CD4-positive, alpha-beta T cell (primary cell): ENCODE measurements at regions not wholly inside any gene's neighbourhood (a gene's known extent, or its start where the extent isn't known, plus 50 kb on each side); places are given as distances from the start of the nearest gene placed in this dataset.

ENCODE experiments used
- ATAC-seq: fragments of 200-7000 bp; cut with Tn5 transposase; one replicate; pipeline ENCODE4 v1.10.0; 2022; ENCODE audit warnings: mild to moderate bottlenecking; ENCODE audit not compliant: poor library complexity
- CTCF ChIA-PET: fragments of 350-600 bp; sonication (Branson Sonifier 250); formaldehyde crosslinking; loops from one replicate; lab custom pipeline; 2021; ENCODE audit warnings: antibody characterized with exemption, inconsistent platforms; lab: Charles Lee
- POLR2A ChIA-PET: fragments of 350-600 bp; sonication (Branson Sonifier 250); formaldehyde crosslinking; loops from one replicate; lab custom pipeline; 2021; ENCODE audit warnings: antibody characterized with exemption, inconsistent platforms; lab: Charles Lee
- DNase-seq, 14 experiments: peaks; one replicate each; pipeline ENCODE4 v3.0.0-alpha.2; 2013 to 2020; ENCODE audit warnings: mixed read lengths in 2 of 14
- H3K27ac ChIP-seq, 2 donors: one replicate each; pipeline versions ENCODE4 v1.5.1 to v1.7.0; 2013; ENCODE audit warnings: low read length in 2 of 2, low read depth in 1 of 2, mild to moderate bottlenecking in 1 of 2
- H3K27me3 ChIP-seq, 2 experiments: 1 replicate in 1 of 2; 2 replicates in 1 of 2; pipeline versions ENCODE4 v1.6.1 to v1.7.0; 2013; ENCODE audit warnings: low read length in 2 of 2, control low read depth in 1 of 2, mild to moderate bottlenecking in 1 of 2, moderate library complexity in 1 of 2; ENCODE audit not compliant: insufficient read depth in 2 of 2, control insufficient read depth in 1 of 2
- H3K36me3 ChIP-seq: one replicate; pipeline ENCODE4 v1.6.1; 2013; ENCODE audit warnings: low read length, control low read depth; ENCODE audit not compliant: insufficient read depth
- H3K4me1 ChIP-seq: one replicate; pipeline ENCODE4 v1.6.1; 2013; ENCODE audit warnings: low read length, control low read depth; ENCODE audit not compliant: insufficient read depth
- H3K4me3 ChIP-seq: one replicate; pipeline ENCODE4 v1.5.1; 2013; ENCODE audit warnings: mild to moderate bottlenecking, low read length, moderate library complexity
- H3K9me3 ChIP-seq, 2 experiments: 1 replicate in 1 of 2; 2 replicates in 1 of 2; pipeline versions ENCODE4 v1.6.1 to v1.7.0; 2013; ENCODE audit warnings: low read length in 2 of 2, mild to moderate bottlenecking in 2 of 2, control low read depth in 1 of 2, moderate library complexity in 1 of 2; ENCODE audit not compliant: control insufficient read depth in 1 of 2, insufficient read depth in 1 of 2
- H3K27ac Mint-ChIP-seq: one replicate; pipeline ENCODE4 v1.8.0; 2020; ENCODE audit warnings: mixed read lengths
- H3K27me3 Mint-ChIP-seq: one replicate; pipeline ENCODE4 v1.8.0; 2021; ENCODE audit warnings: mixed read lengths
- H3K36me3 Mint-ChIP-seq: one replicate; pipeline ENCODE4 v1.8.0; 2021; ENCODE audit warnings: low read depth, mixed read lengths
- H3K4me1 Mint-ChIP-seq: one replicate; pipeline ENCODE4 v1.8.0; 2021; ENCODE audit warnings: low read depth, mixed read lengths
- H3K4me3 Mint-ChIP-seq: one replicate; pipeline ENCODE4 v1.8.0; 2020; ENCODE audit warnings: mild to moderate bottlenecking, mixed read lengths
- H3K9me3 Mint-ChIP-seq: one replicate; pipeline ENCODE4 v1.8.0; 2020; ENCODE audit warnings: mixed read lengths
- CTCF ChIP-seq: fragments of 200-600 bp; IDR thresholded peaks from one replicate; pipeline ENCODE4 v1.8.0; 2022; ENCODE audit warnings: antibody characterized with exemption, mild to moderate bottlenecking
- intact Hi-C, 2 experiments: fragments of 100-400 bp; cut with DNase I in 1 of 2; cut with micrococcal nuclease in 1 of 2; formaldehyde crosslinking; loops; one replicate each; pipeline versions ENCODE4 v1.15.1 to v1.9.0; 2023 to 2025; cut with DNase I, micrococcal nuclease

DNA sequence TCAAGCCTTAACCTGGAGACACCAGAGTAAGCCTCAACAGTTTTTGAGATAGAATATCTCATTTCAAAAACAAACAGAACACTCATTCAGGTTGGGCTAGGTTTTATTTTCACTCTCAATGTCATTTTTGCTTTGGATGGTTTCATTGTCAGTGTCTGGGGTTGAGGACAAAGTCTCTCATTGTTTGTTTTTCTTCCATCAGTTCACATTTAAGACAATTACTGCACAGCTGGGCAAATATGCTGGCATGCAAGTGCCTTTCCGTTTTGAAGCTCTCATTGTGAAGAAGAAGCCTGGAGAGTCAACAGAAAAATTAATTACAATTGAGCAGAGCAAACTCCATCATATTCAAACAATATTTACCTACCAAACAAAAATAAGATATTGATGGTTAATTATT is 1050.0 kb downstream of the TBL1XR1 start:
- Histone ChIP-seq H3K9me3 (no peaks in the 10 kb centered on the region), H3K36me3 (no peaks in the 10 kb centered on the region), H3K27ac (no peak overlapping the region), H3K27me3 (no peaks in the 10 kb centered on the region), H3K4me1 (no peaks in the 10 kb centered on the region), H3K4me3 (no peak overlapping the region)
- ATAC-seq, result no peak
- no peak for DNase-seq
- TF ChIP-seq CTCF, result no peak
- peaks cover 11% of the 10 kb centered on the region for H3K9me3 Mint-ChIP-seq
- no peaks in the 10 kb centered on the region for H3K36me3 Mint-ChIP-seq
- no peak overlapping the region for H3K27ac Mint-ChIP-seq
- intact Hi-C loops, result no loop called here
- no peaks in the 10 kb centered on the region for H3K4me1 Mint-ChIP-seq
- CTCF ChIA-PET, result no interaction called here
- no peak overlapping the region for H3K4me3 Mint-ChIP-seq
- H3K27me3 Mint-ChIP-seq, result no peaks in the 10 kb centered on the region
- POLR2A ChIA-PET, result no interaction called here

GRCh38 chr3:176141837-176142236 is 1055.4 kb downstream of the TBL1XR1 start:
- Mint-ChIP-seq H3K27ac (no peak overlapping the region), H3K36me3 (no peaks in the 10 kb centered on the region), H3K9me3 (peaks cover 17% of the 10 kb centered on the region), H3K27me3 (no peaks in the 10 kb centered on the region), H3K4me1 (no peaks in the 10 kb centered on the region), H3K4me3 (no peak overlapping the region)
- ChIA-PET POLR2A (no interaction called here), CTCF (no interaction called here)
- H3K27ac ChIP-seq, result no peak overlapping the region
- H3K4me1 ChIP-seq, result no peaks in the 10 kb centered on the region
- ATAC-seq (no peak), DNase-seq (no peak)
- no peak for TF ChIP-seq CTCF
- H3K9me3 ChIP-seq, result no peaks in the 10 kb centered on the region
- no peaks in the 10 kb centered on the region for H3K27me3 ChIP-seq
- intact Hi-C loops, result no loop called here
- H3K4me3 ChIP-seq, result no peak overlapping the region
- no peaks in the 10 kb centered on the region for H3K36me3 ChIP-seq

- no peak overlapping the region for H3K27ac Mint-ChIP-seq
Observed at GRCh38 chr3:176120507-176120906, 1076.8 kb downstream of the TBL1XR1 start.

More at GRCh38 chr3:176120507-176120906, 1076.8 kb downstream of the TBL1XR1 start:
- TF ChIP-seq CTCF, result no peak
- Histone ChIP-seq H3K27me3 (no peaks in the 10 kb centered on the region), H3K4me1 (no peaks in the 10 kb centered on the region), H3K9me3 (no peaks in the 10 kb centered on the region), H3K36me3 (no peaks in the 10 kb centered on the region), H3K4me3 (no peak overlapping the region), H3K27ac (no peak overlapping the region)
- ChIA-PET POLR2A (no interaction called here), CTCF (no interaction called here)
- DNase-seq (no peak), ATAC-seq (no peak)
- no peaks in the 10 kb centered on the region for H3K36me3 Mint-ChIP-seq
- intact Hi-C loops, result no loop called here
- H3K4me3 Mint-ChIP-seq, result no peak overlapping the region
- H3K27me3 Mint-ChIP-seq, result no peaks in the 10 kb centered on the region
- no peaks in the 10 kb centered on the region for H3K4me1 Mint-ChIP-seq
- H3K9me3 Mint-ChIP-seq, result peaks cover 2% of the 10 kb centered on the region
